Stimulated activated CD4-positive, alpha-beta T cell treated with anti-CD3 and anti-CD28 coated beads, Interleukin-4, amount 100 ng/mL, for 4 hours (primary cell): ENCODE measurements at regions not wholly inside any gene's neighbourhood (a gene's known extent, or its start where the extent isn't known, plus 50 kb on each side); places are given as distances from the start of the nearest gene placed in this dataset.
"Not testable (repeated sequence)": the region's sequence is repeated elsewhere in the genome, so short reads cannot be mapped to it uniquely, and the experiment has no call there.

Source experiments
- DNase-seq, 2 experiments: peaks; one replicate each; pipeline ENCODE4 v3.0.0-alpha.2; 2020

- no peak for DNase-seq
These were observed 107.4 kb downstream of the LEPR start for GRCh38 chr1:65527707-65528503.

- DNase-seq: no peak
These were observed 111.6 kb downstream of the LEPR start for GRCh38 chr1:65531972-65532570.

GRCh38 chr1:65535981-65536380, 115.5 kb downstream of the LEPR start:
- DNase-seq: no peak

GRCh38 chr1:65538086-65538485, 117.6 kb downstream of the LEPR start:
- no peak for DNase-seq

GRCh38 chr1:65538664-65539063, 118.2 kb downstream of the LEPR start:
- no peak for DNase-seq

GRCh38 chr1:65539266-65540131, 119.0 kb downstream of the LEPR start:
- DNase-seq: no peak

GRCh38 chr1:65541161-65541560, 120.7 kb downstream of the LEPR start:
- no peak for DNase-seq

- DNase-seq: no peak
These were observed 121.4 kb downstream of the LEPR start for GRCh38 chr1:65541865-65542264.

- not testable (repeated sequence) for DNase-seq
These were observed 122.1 kb downstream of the LEPR start for GRCh38 chr1:65542592-65542991.

GRCh38 chr1:65550306-65551010, 130.0 kb downstream of the LEPR start:
- DNase-seq: not testable (repeated sequence)

- DNase-seq: not testable (repeated sequence)
These were observed 132.0 kb downstream of the LEPR start for GRCh38 chr1:65552484-65552883.

- not testable (repeated sequence) for DNase-seq
These were observed 133.8 kb downstream of the LEPR start for GRCh38 chr1:65554086-65554764.

GRCh38 chr1:65554829-65555228, 134.4 kb downstream of the LEPR start:
- no peak for DNase-seq

- no peak for DNase-seq
These were observed 137.7 kb downstream of the LEPR start for GRCh38 chr1:65558215-65558614.

- no peak for DNase-seq
These were observed 144.0 kb downstream of the LEPR start for GRCh38 chr1:65564493-65564892.

GRCh38 chr1:65568285-65568684, 147.8 kb downstream of the LEPR start:
- no peak for DNase-seq

GRCh38 chr1:65572701-65573421, 152.4 kb downstream of the LEPR start:
- DNase-seq: no peak

GRCh38 chr1:65577278-65577677, 156.8 kb downstream of the LEPR start:
- DNase-seq: no peak

- not testable (repeated sequence) for DNase-seq
These were observed 157.5 kb downstream of the LEPR start for GRCh38 chr1:65577982-65578381.

- DNase-seq: no peak
These were observed 160.7 kb downstream of the LEPR start for GRCh38 chr1:65581119-65581518.

- no peak for DNase-seq
These were observed 163.9 kb downstream of the LEPR start for GRCh38 chr1:65584399-65584798.

- no peak for DNase-seq
These were observed 169.8 kb downstream of the LEPR start for GRCh38 chr1:65590279-65590678.
